Heart right ventricle (tissue), 16 donors: ENCODE measurements at regions not wholly inside any gene's neighbourhood (a gene's known extent, or its start where the extent isn't known, plus 50 kb on each side); places are given as distances from the start of the nearest gene placed in this dataset.

Source experiments
- ATAC-seq, 8 donors: fragments of 200-7000 bp; cut with Tn5 transposase; one replicate each; pipeline ENCODE4 v1.9.1; 2020; ENCODE audit warnings: mild to moderate bottlenecking in 8 of 8, moderate library complexity in 8 of 8, moderate number of reproducible peaks in 1 of 8
- DNase-seq, 2 donors: peaks; one replicate each; pipeline ENCODE4 v3.0.0-alpha.2; 2020
- H3K27ac ChIP-seq, 10 donors: fragments of 200-600 bp; sonication (generic) in 2 of 10; one replicate each; pipeline versions ENCODE4 v1.5.0 to v1.8.0; 2020 to 2022; ENCODE audit warnings: mild to moderate bottlenecking in 3 of 10
- H3K27me3 ChIP-seq, 7 donors: fragments of 200-600 bp; one replicate each; pipeline ENCODE4 v1.8.0; 2021 to 2022; ENCODE audit warnings: mild to moderate bottlenecking in 2 of 7
- H3K36me3 ChIP-seq, 9 donors: fragments of 200-600 bp; sonication (generic) in 1 of 9; one replicate each; pipeline versions ENCODE4 v1.5.0 to v1.8.0; 2020 to 2022; ENCODE audit warnings: mild to moderate bottlenecking in 2 of 9
- H3K4me1 ChIP-seq, 9 donors: fragments of 200-600 bp; sonication (generic) in 1 of 9; one replicate each; pipeline versions ENCODE4 v1.5.0 to v1.8.0; 2020 to 2022; ENCODE audit warnings: mild to moderate bottlenecking in 4 of 9
- H3K4me3 ChIP-seq, 10 donors: fragments of 200-600 bp; sonication (generic) in 2 of 10; one replicate each; pipeline versions ENCODE4 v1.5.0 to v1.8.0; 2020 to 2022; ENCODE audit warnings: mild to moderate bottlenecking in 7 of 10, moderate library complexity in 2 of 10
- H3K9me3 ChIP-seq, 11 donors: fragments of 200-600 bp in 10 of 11; sonication (generic) in 2 of 11; one replicate each; pipeline versions ENCODE4 v1.5.0 to v1.8.0; 2013 to 2022; ENCODE audit warnings: mild to moderate bottlenecking in 2 of 11, control low read depth in 1 of 11, moderate library complexity in 1 of 11
- CTCF ChIP-seq, 9 donors: fragments of 200-600 bp; sonication (generic) in 2 of 9; IDR thresholded peaks; one replicate each; pipeline versions ENCODE4 v1.5.0 to v1.8.0; 2021 to 2022; ENCODE audit warnings: antibody characterized with exemption in 9 of 9, mild to moderate bottlenecking in 5 of 9, moderate library complexity in 1 of 9
- WGBS, 2 donors: extraction: QIAGEN DNeasy Blood & Tissue Kit; methylation state at CpG; one replicate each; pipeline ENCODE4 v1.1.7; 2013; ENCODE audit warnings: inconsistent platforms in 1 of 2; 5-methylcytosine and 5-hydroxymethylcytosine counted together
- intact Hi-C, 10 donors: fragments of 100-400 bp; cut with DNase I; formaldehyde crosslinking; loops; one replicate each; pipeline versions ENCODE4 v1.11.1 to v1.14.2; 2022
- donor health status: Arrhythmogenic right ventricular cardiomyopathy.
- donor health status: ischemic (EF 13 %, LVEDD 7.1; RV severe dilation, severe dysfunction).
- donor health status: healthy with polysubstance abuse.
- donor health status: DM: no; HTN: yes; CAD: no.
- donor health status: DM: no; HTN: no; CAD: no.
- donor health status: ischemic (EF 25% LVEDD 6.9; RV normal size, moderate dysfunction).
- donor health status: ischemic (EF 25% LVEDD 5.7; RV mildly dilated, moderate dysfunction).
- donor health status: healthy.
- donor health status: DM: yes; HTN: yes; CAD: no.
- donor health status: Ischemic cardiomyopathy.
- donor health status: ischemic (EF 35%, LVEDD 5.7; RV mildly dilated, moderate dysfunction).
- donor health status: nonischemic (EF 11% LVEDD 7.7; RV severe dilation, severe dysfunction).
- donor health status: DM: yes; HTN: yes; CAD: no.
- donor health status: PGD.
- donor health status: ischemic (EF 29% LVEDD 5.4; RV normal size, mild dysfunction).
- donor health status: nonischemic (EF 23%, LVEDD 6.1; RV moderate dilation, normal function).

- no peak overlapping the region for H3K4me3 ChIP-seq
- H3K27me3 ChIP-seq, result peaks cover 0 to 5% (median 0%) of the 10 kb centered on the region in 7 donors
- H3K36me3 ChIP-seq, result no peaks in the 10 kb centered on the region
- no peak overlapping the region for H3K27ac ChIP-seq
- 61 to 66% methylated on average over 3 of the region's 3 CpGs for WGBS, 2 donors
- DNase-seq (no peak), ATAC-seq (no peak)
- intact Hi-C loops, result no loop called here
- H3K9me3 ChIP-seq, result no peaks in the 10 kb centered on the region
- H3K4me1 ChIP-seq, result no peaks in the 10 kb centered on the region
- TF ChIP-seq CTCF (IDR thresholded peaks at IDR 0.05), result no peak
Measured at GRCh38 chr6:19377722-19378121, 459.4 kb upstream of the ID4 start.

GRCh38 chr6:19380293-19380692, 456.9 kb upstream of the ID4 start:
- Histone ChIP-seq H3K9me3 (peaks cover 0 to 14% (median 0%) of the 10 kb centered on the region in 11 donors), H3K36me3 (no peaks in the 10 kb centered on the region), H3K27ac (no peak overlapping the region), H3K4me3 (no peak overlapping the region), H3K27me3 (no peaks in the 10 kb centered on the region), H3K4me1 (no peaks in the 10 kb centered on the region)
- DNase-seq (no peak), ATAC-seq (no peak)
- 73 to 75% methylated on average over 2 of the region's 2 CpGs for WGBS, 2 donors
- TF ChIP-seq CTCF (IDR thresholded peaks at IDR 0.05), result no peak
- intact Hi-C loops, result no loop called here

GRCh38 chr6:19382676-19383075, 454.5 kb upstream of the ID4 start:
- 46 to 55% methylated on average over 3 of the region's 3 CpGs for WGBS, 2 donors
- Histone ChIP-seq H3K9me3 (peaks cover 0 to 14% (median 0%) of the 10 kb centered on the region in 11 donors), H3K27ac (no peak overlapping the region), H3K4me1 (no peaks in the 10 kb centered on the region), H3K4me3 (no peak overlapping the region), H3K27me3 (no peaks in the 10 kb centered on the region), H3K36me3 (no peaks in the 10 kb centered on the region)
- no peak for TF ChIP-seq CTCF (IDR thresholded peaks at IDR 0.05)
- intact Hi-C loops, result no loop called here
- ATAC-seq (no peak), DNase-seq (no peak)

DNA sequence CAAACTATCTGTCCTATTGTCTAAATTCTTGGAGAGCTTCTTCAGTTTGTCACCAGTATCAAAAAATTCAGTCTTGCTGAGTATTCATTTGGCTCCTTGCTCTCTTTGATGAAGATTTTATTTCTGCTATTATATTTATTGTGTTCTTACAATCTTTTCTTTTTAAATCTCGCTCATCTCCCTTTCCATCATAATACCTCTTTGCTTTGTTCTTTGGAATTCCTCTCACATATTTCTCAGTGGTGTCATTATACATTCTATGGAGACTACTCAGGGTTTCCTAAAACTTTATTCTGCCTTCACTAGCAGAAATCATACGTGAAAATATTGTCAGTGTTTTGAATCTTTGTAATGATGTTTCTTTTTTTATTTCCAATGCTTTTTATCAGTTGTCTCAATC, 445.2 kb upstream of the ID4 start:
- Histone ChIP-seq H3K9me3 (peaks cover 0 to 10% (median 0%) of the 10 kb centered on the region in 11 donors), H3K27ac (no peak overlapping the region), H3K4me1 (no peaks in the 10 kb centered on the region), H3K27me3 (no peaks in the 10 kb centered on the region), H3K4me3 (no peak overlapping the region), H3K36me3 (no peaks in the 10 kb centered on the region)
- intact Hi-C loops, result no loop called here
- no peak for TF ChIP-seq CTCF (IDR thresholded peaks at IDR 0.05)
- WGBS, 2 donors, result 69 to 78% methylated on average over 2 of the region's 2 CpGs
- ATAC-seq (no peak), DNase-seq (no peak)

- no peaks in the 10 kb centered on the region for H3K4me1 ChIP-seq
- no peak for DNase-seq
- WGBS, 2 donors, result 88 to 89% methylated on average over 3 of the region's 3 CpGs
- H3K4me3 ChIP-seq, result no peak overlapping the region
- H3K27ac ChIP-seq, result no peak overlapping the region
- peaks cover 0 to 10% (median 0%) of the 10 kb centered on the region in 11 donors for H3K9me3 ChIP-seq
- TF ChIP-seq CTCF (IDR thresholded peaks at IDR 0.05), result no peak
- no peaks in the 10 kb centered on the region for H3K36me3 ChIP-seq
- intact Hi-C loops, result no loop called here
- no peaks in the 10 kb centered on the region for H3K27me3 ChIP-seq
- ATAC-seq, result no peak
Measured at GRCh38 chr6:19394051-19394450, 443.1 kb upstream of the ID4 start.
